NCI-H1048 (cell line): ENCODE measurements at regions not wholly inside any gene's neighbourhood (a gene's known extent, or its start where the extent isn't known, plus 50 kb on each side); places are given as distances from the start of the nearest gene placed in this dataset.
"Not testable (repeated sequence)": the region's sequence is repeated elsewhere in the genome, so short reads cannot be mapped to it uniquely, and the experiment has no call there.

Source experiments
- DNase-seq: peaks from one replicate; lab custom pipeline; 2025; lab: John Stamatoyannopoulos, UW

GRCh38 chr2:123359636-123360035 lies 665.5 kb upstream of the CNTNAP5 start:
- no peak for DNase-seq

- no peak for DNase-seq
Measured at GRCh38 chr2:123362671-123363440, 662.2 kb upstream of the CNTNAP5 start.

- DNase-seq = no peak
Measured at GRCh38 chr2:123363826-123364225, 661.3 kb upstream of the CNTNAP5 start.

- no peak for DNase-seq
Measured at GRCh38 chr2:123364243-123364896, 660.7 kb upstream of the CNTNAP5 start.

- no peak for DNase-seq
Measured at GRCh38 chr2:123366239-123366837, 658.7 kb upstream of the CNTNAP5 start.

- no peak for DNase-seq
Measured at GRCh38 chr2:123370186-123370585, 654.9 kb upstream of the CNTNAP5 start.

GRCh38 chr2:123371535-123371934 lies 653.6 kb upstream of the CNTNAP5 start:
- DNase-seq = no peak

GRCh38 chr2:123380370-123380935 lies 644.6 kb upstream of the CNTNAP5 start:
- no peak for DNase-seq

- no peak for DNase-seq
Measured at GRCh38 chr2:123415678-123416077, 609.4 kb upstream of the CNTNAP5 start.

- DNase-seq = no peak
Measured at GRCh38 chr2:123419976-123420375, 605.1 kb upstream of the CNTNAP5 start.

- DNase-seq = no peak
Measured at GRCh38 chr2:123434546-123435395, 590.3 kb upstream of the CNTNAP5 start.

- DNase-seq = no peak
Measured at GRCh38 chr2:123438251-123438650, 586.8 kb upstream of the CNTNAP5 start.

GRCh38 chr2:123438675-123439074 lies 586.4 kb upstream of the CNTNAP5 start:
- DNase-seq = no peak

- no peak for DNase-seq
Measured at GRCh38 chr2:123448801-123449200, 576.3 kb upstream of the CNTNAP5 start.

- no peak for DNase-seq
Measured at GRCh38 chr2:123451542-123451941, 573.5 kb upstream of the CNTNAP5 start.

GRCh38 chr2:123453046-123453700 lies 571.9 kb upstream of the CNTNAP5 start:
- no peak for DNase-seq

- no peak for DNase-seq
Measured at GRCh38 chr2:123453772-123454171, 571.3 kb upstream of the CNTNAP5 start.

GRCh38 chr2:123455234-123455633 lies 569.9 kb upstream of the CNTNAP5 start:
- DNase-seq = not testable (repeated sequence)

- no peak for DNase-seq
Measured at GRCh38 chr2:123456416-123456815, 568.7 kb upstream of the CNTNAP5 start.

- DNase-seq = no peak
Measured at GRCh38 chr2:123463886-123464285, 561.2 kb upstream of the CNTNAP5 start.

GRCh38 chr2:123468071-123468470 lies 557.0 kb upstream of the CNTNAP5 start:
- no peak for DNase-seq
